NCI-H2029 (cell line): ENCODE measurements at regions not wholly inside any gene's neighbourhood (a gene's known extent, or its start where the extent isn't known, plus 50 kb on each side); places are given as distances from the start of the nearest gene placed in this dataset.

Experiments used
- DNase-seq: peaks from one replicate; lab custom pipeline; 2025; lab: John Stamatoyannopoulos, UW

DNA sequence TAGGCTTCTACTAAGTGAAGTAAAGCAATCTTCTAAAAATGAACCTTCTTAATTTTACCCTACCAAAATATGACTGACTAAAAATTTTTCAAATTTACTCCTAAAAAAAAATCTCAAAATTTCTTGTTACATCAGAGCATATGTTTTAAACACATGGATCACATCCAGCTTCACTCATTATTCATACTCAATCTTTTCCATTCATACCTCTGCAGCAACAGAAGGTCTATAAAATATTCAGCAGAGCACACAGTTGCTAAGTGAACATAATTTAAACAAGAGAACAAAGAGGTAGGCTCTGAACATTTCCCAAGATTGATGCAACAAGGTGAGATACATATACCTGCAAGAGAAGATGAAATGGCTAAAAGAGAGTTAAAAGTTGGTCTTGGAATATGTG, 213.9 kb downstream of the SOD2 start:
- no peak for DNase-seq

DNA sequence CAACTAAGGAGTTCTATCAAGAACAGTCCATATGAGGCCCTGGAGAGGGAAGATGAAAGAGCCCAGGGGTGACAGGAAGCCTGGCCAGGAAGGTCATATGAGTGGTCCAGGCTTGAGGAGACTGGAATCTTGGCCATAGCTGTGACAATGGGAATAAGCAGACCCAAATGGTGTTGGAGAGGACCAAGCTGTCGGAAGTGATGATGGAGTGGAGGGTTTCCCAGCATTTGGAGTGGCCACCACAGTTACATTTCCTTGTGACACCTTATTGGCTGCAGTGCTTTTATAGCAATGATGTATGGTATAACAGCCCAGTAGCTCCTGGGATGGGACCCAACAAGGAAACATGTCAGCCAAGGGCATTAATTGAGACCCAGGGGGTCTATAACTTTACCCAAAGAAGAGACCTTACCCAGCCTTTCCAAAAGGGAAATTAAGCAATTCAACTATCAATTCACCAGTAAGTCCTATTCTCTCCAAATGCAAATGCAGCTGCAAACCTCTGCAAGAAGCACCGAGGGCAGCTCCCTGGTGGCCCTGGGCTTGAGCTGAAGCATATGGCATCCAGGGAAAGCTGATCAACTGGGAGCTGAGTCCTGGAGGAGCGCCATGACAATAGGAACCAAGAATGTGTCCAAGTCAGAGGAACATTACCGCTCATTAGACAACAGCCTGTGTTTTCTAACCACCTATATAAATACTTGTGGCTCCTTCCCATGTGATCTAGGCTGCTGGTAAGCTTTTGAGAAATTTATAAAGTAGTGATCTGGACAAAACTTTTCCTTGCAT, 219.4 kb downstream of the SOD2 start:
- DNase-seq, result no peak

DNA sequence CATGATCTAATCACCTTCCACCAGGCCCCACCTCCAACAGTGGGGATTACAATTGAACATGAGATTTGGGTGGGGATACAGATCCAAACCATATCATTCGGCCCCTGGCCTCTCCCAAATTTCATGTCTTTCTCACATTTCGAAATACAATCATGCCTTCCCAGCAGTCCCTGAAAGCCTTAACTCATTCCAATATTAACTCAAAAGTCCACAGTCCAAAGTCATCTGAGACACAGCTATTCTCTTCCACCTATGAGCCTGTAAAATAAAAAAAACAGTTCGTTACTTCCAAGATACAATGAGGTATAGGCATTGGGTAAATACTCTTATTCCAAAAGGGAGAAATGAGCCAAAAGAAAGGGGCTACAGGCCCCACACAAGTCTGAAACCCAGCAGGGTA, 222.6 kb downstream of the SOD2 start:
- DNase-seq, result no peak

DNA sequence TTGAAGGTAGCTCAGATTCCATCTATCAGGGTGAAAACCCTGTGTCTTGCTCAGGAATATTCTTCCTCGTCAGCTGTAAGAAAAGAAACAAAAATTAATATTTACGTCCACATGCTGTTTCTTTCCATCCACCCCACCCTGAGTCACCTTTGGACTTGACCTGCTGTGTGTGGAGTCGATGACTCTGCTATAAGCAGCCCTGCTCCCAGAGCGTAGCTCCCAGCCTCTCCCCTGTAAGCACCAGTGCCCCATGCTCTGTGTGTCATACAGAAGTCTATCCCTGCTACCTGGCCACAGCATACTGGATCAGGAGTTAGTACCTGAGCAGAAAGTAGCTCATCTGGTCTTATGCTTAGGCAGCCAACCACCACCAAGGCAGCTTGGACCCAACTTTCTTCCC, 223.6 kb downstream of the SOD2 start:
- DNase-seq, result no peak

DNA sequence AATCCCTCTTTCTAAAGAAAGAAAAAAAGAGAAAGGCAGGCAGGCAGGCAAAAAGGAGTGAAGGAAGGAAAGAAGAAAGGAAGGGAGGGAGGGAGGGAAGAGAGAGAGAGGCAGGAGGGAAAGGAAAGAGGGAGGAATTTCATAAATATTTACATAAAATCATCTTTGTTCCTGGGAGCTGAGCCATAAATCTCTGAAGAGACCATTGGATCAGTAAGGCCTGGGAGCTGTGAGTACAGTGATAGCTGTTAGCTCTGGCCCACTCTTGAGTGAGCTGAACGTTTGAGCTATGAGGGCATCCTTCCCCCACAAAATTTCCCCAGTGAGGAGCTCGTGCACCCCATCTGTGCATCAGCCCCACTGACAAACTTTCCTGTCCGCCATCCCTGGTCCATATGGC, 224.0 kb downstream of the SOD2 start:
- no peak for DNase-seq

DNA sequence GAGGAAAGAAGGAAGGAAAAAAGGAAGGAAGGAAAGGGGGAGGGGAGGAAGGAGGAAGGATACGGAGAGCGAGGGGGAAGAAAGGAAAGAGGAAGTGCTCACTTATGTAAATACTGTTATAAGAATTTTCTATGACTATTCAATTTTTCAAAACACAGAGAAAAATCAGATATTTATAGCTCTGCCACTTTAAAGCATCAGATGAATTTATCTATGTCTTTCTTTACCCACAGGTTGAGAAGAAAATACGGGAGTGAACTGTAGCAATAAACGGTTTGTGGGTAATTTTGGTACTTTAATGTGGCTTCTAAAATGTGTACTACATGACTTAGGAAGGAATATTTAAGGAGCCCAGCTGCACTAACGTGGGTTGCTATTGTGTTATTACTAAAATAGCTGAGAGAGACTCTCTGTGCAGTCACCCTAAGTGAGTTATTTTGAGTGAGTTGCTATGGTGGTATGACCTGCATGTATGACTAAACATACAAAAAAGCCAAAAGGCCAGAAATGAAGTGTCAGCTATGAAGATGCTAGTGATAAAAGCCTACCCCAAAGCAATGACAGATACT, 225.5 kb downstream of the SOD2 start:
- no peak for DNase-seq

DNA sequence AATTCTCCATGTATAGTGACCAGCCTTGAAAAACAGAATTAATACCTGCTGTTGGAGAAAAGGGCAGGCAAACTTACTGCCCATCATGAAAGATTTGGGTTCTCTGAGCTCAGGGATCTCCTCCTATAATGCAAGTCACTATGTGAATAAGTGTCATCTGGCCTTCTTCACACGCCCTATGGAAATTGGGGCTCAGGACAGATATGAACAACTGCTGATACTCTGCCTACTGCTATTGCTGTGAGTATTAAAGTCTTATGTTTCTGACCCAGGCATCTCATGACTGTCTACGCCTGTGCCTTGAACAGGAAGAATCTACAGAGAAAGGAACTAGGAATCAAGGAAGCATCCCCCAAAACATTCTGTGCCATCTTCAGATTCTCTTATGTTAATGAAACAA, 226.1 kb downstream of the SOD2 start:
- no peak for DNase-seq

DNA sequence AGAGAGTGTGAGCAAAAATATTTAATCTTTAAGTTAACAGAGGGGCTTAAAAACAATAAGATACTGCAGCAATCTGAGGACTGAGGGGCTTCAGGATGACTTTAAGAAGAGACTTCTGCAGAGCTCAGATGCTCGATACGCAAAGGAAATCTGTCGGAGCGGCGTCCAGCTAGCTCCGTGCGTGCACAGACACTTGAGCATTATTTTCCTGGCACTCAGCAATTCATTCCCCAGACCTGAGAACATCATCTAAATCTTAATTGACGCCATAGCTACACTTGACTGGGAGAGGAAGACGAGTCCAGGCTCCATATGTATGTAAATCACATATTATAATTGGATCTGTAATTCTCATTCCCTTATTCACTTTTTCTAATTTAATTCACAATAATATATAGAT, 228.2 kb downstream of the SOD2 start:
- no peak for DNase-seq

DNA sequence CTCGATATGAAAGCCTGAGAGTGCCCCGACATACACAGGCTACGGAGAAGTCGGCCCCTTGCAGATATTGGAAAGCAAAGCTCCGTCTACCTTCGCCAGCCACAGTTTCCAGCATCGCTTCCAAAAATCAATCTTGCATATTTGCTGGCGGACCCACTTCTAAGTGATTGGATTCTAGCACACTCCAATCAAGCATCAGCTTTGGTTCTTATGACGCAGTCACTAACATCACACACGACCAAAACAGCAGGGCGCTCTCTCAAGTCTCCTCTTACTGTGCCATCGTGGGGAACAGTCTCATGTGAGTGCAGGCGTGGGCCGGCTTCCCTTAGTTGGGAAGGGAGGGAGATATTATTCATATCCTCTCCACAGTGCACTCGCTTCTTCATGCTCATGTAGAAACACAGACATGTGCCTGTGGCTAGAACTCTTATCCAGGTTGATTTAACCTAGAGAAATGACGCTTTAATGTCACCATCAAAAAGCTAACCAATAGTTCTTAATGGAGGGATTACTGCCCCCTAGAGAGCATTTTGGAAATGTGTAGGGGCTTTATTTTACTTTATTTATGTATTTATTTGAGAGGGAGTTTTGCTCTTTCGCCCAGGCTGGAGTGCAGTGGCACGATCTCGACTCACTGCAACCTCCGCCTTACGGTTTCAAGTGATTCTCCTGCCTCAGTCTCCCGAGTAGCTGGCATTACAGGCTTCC, 229.8 kb downstream of the SOD2 start:
- no peak for DNase-seq

DNA sequence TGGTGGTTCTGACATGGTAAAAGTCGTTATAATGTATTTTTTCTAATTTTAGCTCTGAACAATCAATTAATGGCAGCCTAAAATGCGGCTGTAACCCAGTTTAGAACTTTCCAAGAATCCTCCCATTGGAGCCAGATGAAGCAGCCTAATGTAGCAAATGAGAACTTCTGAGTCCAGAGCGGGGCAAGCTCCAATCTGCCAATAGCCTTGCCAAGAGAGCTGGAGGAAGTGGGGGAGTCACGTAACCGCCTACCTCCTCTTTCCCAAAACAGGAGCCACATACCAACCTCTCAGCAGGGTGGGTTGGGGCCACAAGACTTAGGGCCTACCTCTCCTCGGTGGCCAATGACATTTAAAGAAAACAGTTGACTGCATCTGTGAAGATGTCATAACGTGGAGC, 230.6 kb downstream of the SOD2 start:
- no peak for DNase-seq

DNA sequence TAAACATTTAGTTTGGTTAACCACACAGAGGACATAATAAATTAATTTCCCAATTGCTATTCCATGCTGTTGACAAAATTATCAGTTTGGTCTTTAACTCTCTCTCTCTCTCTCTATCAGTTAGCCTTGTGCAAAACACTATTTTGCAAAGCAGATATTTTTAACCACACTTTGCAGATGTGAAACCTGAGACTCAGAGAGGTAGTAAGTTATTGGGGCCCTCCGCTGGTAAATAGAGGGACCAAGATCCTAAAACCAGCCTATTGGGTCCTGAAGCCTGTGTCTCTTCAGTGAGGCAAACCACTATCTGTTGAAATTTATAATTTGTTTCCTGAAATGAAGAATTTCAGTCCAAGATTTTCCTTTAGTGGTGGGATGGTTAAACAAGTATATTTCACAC, 231.0 kb downstream of the SOD2 start:
- DNase-seq, result no peak

DNA sequence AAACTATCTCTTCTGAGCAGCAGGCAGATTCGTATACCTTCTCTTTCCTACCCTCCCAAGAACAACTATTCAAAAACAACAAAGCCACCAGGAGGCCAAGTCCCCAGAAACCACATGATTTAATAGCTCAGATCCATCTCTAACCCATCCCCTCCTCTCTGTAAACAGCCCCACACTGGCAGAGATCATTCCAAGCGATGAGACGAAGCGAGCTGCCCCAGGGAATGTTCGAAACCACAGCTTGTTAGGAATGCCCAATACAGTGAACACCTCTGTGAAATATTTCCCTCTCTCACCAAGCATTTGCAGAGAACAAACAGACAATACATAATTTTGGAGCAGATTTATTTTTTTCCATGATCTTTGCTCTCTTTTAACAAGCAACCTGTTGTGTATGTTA, 231.8 kb downstream of the SOD2 start:
- DNase-seq, result no peak

DNA sequence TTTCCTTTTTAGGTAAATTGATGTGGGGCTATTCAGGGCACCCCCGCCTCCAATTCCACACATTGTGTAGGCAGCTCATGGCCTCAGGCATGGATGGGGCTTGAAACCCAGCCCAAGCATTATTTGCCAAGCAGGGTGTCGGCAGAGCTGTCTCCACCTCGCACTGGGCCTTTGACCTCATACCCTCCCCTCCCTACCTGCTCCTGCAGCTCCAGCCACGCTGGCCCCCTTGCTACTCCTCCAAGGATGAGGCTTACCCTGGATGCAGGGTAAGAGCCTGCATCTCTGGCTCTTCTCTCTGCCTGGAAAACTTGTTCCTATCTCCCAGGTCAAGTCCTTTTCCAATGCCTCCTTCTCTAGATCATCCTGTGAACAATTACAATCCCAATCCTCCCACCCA, 232.6 kb downstream of the SOD2 start:
- DNase-seq, result no peak

DNA sequence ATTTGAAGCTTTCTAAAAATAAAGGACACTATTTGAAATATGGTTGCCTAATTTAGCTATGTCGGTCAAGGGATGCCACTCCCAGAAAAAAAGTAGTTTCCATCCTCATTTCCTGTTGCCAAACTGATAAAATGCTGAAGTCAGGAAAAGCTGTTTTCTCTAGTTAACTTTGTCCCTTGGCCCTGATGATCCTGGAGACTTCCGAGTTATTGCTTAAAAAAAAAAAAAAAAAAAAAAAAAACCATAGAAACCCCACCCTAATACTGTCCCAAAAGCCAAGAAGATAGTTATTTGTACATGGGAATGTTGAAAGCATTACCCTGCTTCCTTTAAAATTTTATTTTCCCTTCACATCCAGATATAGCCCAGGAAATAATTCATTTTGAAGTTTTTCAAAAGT, 236.7 kb downstream of the SOD2 start:
- no peak for DNase-seq

DNA sequence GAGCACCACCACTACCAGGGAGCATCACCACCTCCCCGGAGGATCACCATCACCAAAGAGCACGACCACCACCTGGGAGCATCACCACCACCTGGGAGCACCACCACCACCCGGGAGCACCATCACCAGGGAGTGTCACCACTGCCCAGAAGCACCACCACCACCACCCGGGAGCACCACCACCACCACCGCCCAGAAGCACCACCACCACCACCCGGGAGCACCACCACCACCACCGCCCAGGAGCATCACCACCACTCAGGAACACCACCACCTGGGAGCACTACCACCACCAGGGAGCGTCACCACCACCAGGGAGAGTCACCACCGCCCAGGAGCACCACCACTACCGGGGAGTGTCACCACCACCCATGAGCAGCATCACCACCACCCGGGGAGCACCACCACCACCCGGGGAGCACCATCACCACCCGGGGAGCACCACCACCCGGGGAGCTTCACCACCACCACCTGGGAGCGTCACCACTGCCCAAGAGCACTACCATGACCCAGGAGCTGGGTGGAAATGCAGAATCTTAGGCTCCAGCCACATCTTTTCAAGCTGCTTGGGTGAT, 237.3 kb downstream of the SOD2 start:
- no peak for DNase-seq

DNA sequence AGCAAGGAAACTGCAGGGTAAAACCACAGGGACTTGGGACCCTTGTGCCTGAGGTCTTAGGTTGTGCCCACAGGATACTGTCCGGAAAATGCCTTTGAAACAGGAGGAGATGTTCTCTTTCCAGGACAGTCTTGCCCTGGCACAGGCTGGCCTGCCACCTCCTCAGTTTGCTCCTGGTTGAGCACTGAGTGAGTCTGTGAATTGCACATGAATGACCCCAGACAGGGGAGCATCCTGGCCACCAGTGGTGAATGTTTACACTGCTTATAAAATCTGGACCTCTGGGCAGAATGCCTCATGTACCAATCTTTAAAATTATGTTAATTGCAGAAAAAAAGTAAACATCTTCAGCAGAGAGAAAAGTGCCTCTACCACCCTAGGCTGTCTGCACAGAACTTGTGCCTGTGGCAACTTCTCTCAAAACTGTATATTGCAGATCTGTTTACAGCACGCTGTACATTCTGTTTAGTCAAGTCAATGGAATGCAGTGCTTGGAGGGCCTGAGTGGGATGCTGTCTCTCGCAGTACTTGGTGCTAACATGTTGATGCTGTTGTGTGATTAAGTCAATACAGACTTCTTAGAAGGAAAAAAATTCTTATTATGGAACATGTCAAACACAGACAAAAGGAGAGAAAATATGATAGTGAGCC, 242.1 kb downstream of the SOD2 start:
- no peak for DNase-seq

DNA sequence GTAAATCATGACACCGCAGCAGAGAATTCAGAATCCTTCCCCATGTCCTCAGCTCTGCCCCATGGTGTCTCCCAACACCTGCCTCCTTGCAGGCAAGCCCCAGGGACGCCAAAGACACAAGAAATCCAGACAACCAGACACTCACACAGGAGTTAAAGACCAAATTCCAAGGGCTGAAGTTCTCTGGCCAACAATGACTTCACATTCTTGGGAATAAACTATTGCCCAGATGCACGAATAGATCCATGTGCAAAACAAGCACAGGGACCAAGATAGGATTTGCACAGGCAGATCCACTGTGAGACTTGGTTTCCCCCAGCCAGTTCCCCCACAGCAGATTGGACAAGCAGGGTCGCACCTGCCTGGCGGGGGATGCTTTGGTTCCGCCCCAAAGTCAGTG, 246.7 kb downstream of the SOD2 start:
- no peak for DNase-seq

DNA sequence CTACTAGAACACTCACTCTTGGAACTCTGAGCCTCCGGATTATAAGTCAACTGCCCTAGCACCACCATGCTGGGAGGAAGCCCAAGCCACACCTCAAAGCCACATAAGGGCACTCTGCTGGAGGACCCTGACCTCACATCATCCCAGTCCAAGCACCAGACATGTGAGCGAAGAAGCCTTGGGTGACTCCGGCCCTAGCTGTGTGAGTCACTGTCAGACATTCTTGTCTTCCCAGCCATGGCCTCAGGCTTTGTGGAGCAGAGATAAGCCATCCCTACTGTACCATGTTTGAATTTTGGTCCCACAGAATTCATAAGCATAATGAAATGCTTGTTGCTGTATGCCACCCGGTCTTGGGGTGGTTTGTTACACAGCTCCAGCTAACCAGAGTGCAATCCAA, 247.7 kb downstream of the SOD2 start:
- DNase-seq, result no peak

DNA sequence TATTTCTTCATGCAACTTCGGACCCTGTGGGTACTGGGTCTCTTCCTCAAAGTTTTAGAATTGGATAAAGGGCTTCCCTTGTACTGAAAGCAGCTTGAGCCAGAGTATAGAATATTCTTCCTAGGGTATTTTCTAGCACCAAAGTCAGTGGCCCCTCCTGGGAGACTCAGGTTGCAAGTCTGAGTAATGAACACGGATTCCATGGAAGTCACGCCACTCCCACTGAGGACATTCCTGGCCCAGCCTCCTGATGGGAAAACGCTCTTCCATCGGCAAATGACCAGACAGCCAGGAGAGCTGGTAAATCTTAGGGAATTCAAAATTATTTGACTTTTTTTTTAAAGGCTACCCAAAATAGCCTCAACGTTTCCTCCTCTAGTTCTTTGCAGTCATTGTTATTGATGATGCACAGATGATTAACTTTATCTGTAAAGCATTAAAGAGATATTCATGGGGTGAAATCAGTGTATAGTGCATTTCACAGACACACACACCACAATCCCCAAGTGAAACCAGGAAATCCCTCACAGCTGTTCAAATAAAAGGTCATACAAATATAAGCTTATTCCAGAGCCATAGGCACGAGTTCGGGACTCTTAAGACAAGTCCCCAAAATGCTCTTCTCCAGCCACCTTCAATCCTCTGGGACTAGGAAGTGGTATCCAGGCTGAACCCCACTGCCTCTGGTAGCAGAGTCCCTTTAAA, 248.8 kb downstream of the SOD2 start:
- no peak for DNase-seq

DNA sequence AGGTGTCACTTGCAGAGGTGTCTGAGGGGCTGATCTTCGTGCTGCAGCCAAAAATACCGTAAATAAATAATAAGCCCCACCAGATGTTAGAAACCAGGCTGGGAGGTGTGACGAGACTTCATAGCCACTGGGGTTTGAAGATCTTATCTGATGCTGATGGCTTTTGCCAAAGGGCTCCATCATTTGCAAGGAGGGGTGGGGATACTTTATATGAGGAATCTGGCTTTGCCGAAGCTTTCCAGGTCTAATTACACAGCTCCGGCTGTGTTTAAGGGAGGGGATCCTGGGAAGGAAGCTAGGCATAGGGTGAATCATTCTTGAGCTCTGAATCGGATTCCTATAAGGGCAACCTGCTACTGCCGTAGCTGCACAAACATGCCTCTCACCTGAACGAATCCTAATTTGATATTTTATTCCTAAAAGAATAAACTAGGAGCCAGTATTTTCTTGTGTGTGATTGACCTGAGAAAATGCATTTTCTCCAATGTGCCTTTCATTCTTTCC, 249.6 kb downstream of the SOD2 start:
- DNase-seq, result no peak

DNA sequence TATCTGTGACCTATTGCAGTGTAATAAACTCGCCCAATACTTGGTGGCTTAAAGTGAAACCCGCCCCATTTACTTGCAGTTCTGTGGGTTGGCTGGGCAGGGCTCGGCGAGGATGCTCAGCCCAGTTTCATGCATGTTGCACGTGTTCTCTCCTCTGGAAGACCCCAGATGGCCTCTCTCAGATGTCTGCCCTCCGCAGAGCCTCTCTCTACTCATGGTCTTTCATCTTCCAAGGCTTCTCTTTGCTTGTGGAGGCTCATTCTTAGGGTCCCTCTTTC, 251.4 kb downstream of the SOD2 start:
- no peak for DNase-seq
